Stimulated activated CD4-positive, alpha-beta T cell treated with anti-CD3 and anti-CD28 coated beads, Interleukin-15, amount 100 ng/mL, for 48 hours (primary cell): ENCODE measurements at regions not wholly inside any gene's neighbourhood (a gene's known extent, or its start where the extent isn't known, plus 50 kb on each side); places are given as distances from the start of the nearest gene placed in this dataset.

ENCODE experiments used
- DNase-seq, 2 donors: peaks; one replicate each; pipeline ENCODE4 v3.0.0-alpha.2; 2020; ENCODE audit warnings: low read depth in 2 of 2

- DNase-seq = no peak
Observed at GRCh38 chr2:150587547-150588505, 100.4 kb upstream of the RND3 start.

- DNase-seq = no peak
Observed at GRCh38 chr2:150586858-150587257, 99.4 kb upstream of the RND3 start.

- no peak for DNase-seq
Observed at GRCh38 chr2:150585221-150585971, 97.9 kb upstream of the RND3 start.

GRCh38 chr2:150584081-150584480 is 96.6 kb upstream of the RND3 start:
- DNase-seq = no peak

- DNase-seq = no peak
Observed at GRCh38 chr2:150581717-150582472, 94.4 kb upstream of the RND3 start.

- DNase-seq = no peak
Observed at GRCh38 chr2:150578481-150578880, 91.0 kb upstream of the RND3 start.

GRCh38 chr2:150575861-150576260 is 88.4 kb upstream of the RND3 start:
- no peak for DNase-seq

- no peak for DNase-seq
Observed at GRCh38 chr2:150572961-150573395, 85.5 kb upstream of the RND3 start.

- DNase-seq = no peak
Observed at GRCh38 chr2:150572194-150572766, 84.8 kb upstream of the RND3 start.

GRCh38 chr2:150571121-150571520 is 83.7 kb upstream of the RND3 start:
- DNase-seq = no peak

GRCh38 chr2:150570712-150571111 is 83.2 kb upstream of the RND3 start:
- DNase-seq = no peak

GRCh38 chr2:150569761-150570160 is 82.3 kb upstream of the RND3 start:
- DNase-seq = no peak

GRCh38 chr2:150567771-150568301 is 80.4 kb upstream of the RND3 start:
- DNase-seq = no peak

- no peak for DNase-seq
Observed at GRCh38 chr2:150566289-150566688, 78.8 kb upstream of the RND3 start.

GRCh38 chr2:150561076-150561475 is 73.6 kb upstream of the RND3 start:
- DNase-seq = no peak

GRCh38 chr2:150557020-150557600 is 69.6 kb upstream of the RND3 start:
- no peak for DNase-seq

GRCh38 chr2:150555611-150556356 is 68.3 kb upstream of the RND3 start:
- DNase-seq = no peak

- DNase-seq = no peak
Observed at GRCh38 chr2:150554046-150554445, 66.6 kb upstream of the RND3 start.

- DNase-seq = no peak
Observed at GRCh38 chr2:150552041-150552820, 64.8 kb upstream of the RND3 start.

- no peak for DNase-seq
Observed at GRCh38 chr2:150549381-150549780, 61.9 kb upstream of the RND3 start.
